SK-N-SH treated with all-trans-retinoic acid at 6 μM for 48 hours (cell line): ENCODE measurements at regions not wholly inside any gene's neighbourhood (a gene's known extent, or its start where the extent isn't known, plus 50 kb on each side); places are given as distances from the start of the nearest gene placed in this dataset.
"Not testable (repeated sequence)": the region's sequence is repeated elsewhere in the genome, so short reads cannot be mapped to it uniquely, and the experiment has no call there.

Experiments used
- ATAC-seq: fragments of 200-7000 bp; cut with Tn5 transposase; 3 replicates; pipeline ENCODE4 v1.9.1; 2020; ENCODE audit warnings: mild to moderate bottlenecking, moderate library complexity
- ARNTL ChIP-seq: fragments of 450-650 bp; formaldehyde crosslinking; IDR thresholded peaks from 2 replicates; pipeline ENCODE4 v1.5.0; 2020; ENCODE audit warnings: low read depth, mild to moderate bottlenecking, moderate library complexity, borderline replicate concordance
- BACH2 ChIP-seq: fragments of 250-450 bp; sonication (Bioruptor Pico); IDR thresholded peaks from 2 replicates; pipeline ENCODE4 v1.9.0; 2021; ENCODE audit warnings: mild to moderate bottlenecking, borderline replicate concordance
- CSDC2 ChIP-seq: fragments of 250-450 bp; sonication (Bioruptor Pico); IDR thresholded peaks from 2 replicates; pipeline ENCODE4 v1.5.0; 2020; ENCODE audit warnings: mild to moderate bottlenecking, moderate library complexity
- CSRNP3 ChIP-seq: fragments of 250-450 bp; sonication (Bioruptor Pico); IDR thresholded peaks from 2 replicates; pipeline ENCODE4 v1.5.1; 2021; ENCODE audit warnings: mild to moderate bottlenecking, moderate library complexity
- ESRRG ChIP-seq: fragments of 250-450 bp; sonication (Bioruptor Pico); IDR thresholded peaks from 2 replicates; pipeline ENCODE4 v1.6.1; 2021; ENCODE audit warnings: mild to moderate bottlenecking
- GLIS3 ChIP-seq: fragments of 250-450 bp; sonication (Bioruptor Pico); IDR thresholded peaks from 2 replicates; pipeline ENCODE4 v1.5.0; 2020; ENCODE audit warnings: mild to moderate bottlenecking, moderate library complexity
- ISL1 ChIP-seq: fragments of 250-450 bp; sonication (Bioruptor Pico); IDR thresholded peaks from 2 replicates; pipeline ENCODE4 v2.1.2; 2022; ENCODE audit warnings: mild to moderate bottlenecking, moderate library complexity
- OSR1 ChIP-seq: fragments of 250-450 bp; sonication (Bioruptor Pico); IDR thresholded peaks from 2 replicates; pipeline ENCODE4 v1.8.0; 2022; ENCODE audit warnings: moderate library complexity, mild to moderate bottlenecking, inconsistent platforms
- POU6F1 ChIP-seq: fragments of 250-450 bp; sonication (Bioruptor Pico); IDR thresholded peaks from 2 replicates; pipeline ENCODE4 v1.8.0; 2021; ENCODE audit warnings: low read depth, mild to moderate bottlenecking, moderate library complexity, borderline replicate concordance
- PPARA ChIP-seq: fragments of 250-450 bp; sonication (Bioruptor Pico); IDR thresholded peaks from 2 replicates; pipeline ENCODE4 v1.5.0; 2020; ENCODE audit warnings: mild to moderate bottlenecking, borderline replicate concordance
- RARB ChIP-seq: fragments of 250-450 bp; sonication (Bioruptor Pico); IDR thresholded peaks from 2 replicates; pipeline ENCODE4 v1.8.0; 2021; ENCODE audit warnings: mild to moderate bottlenecking, moderate library complexity
- SNAI2 ChIP-seq: fragments of 250-450 bp; sonication (Bioruptor Pico); IDR thresholded peaks from 2 replicates; pipeline ENCODE4 v1.5.0; 2020; ENCODE audit warnings: mild to moderate bottlenecking, moderate library complexity
- TOX ChIP-seq: fragments of 250-450 bp; sonication (Bioruptor Pico); IDR thresholded peaks from 2 replicates; pipeline ENCODE4 v1.8.0; 2021; ENCODE audit warnings: mild to moderate bottlenecking, moderate library complexity, borderline replicate concordance
- TSHZ2 ChIP-seq: fragments of 250-450 bp; sonication (Bioruptor Pico); IDR thresholded peaks from 2 replicates; pipeline ENCODE4 v1.5.0; 2020; ENCODE audit warnings: mild to moderate bottlenecking, moderate library complexity
- ZC3H10 ChIP-seq: fragments of 250-450 bp; sonication (Bioruptor Pico); IDR thresholded peaks from 2 replicates; pipeline ENCODE4 v1.5.1; 2021; ENCODE audit warnings: mild to moderate bottlenecking, moderate library complexity
- ZNF565 ChIP-seq: fragments of 450-650 bp; formaldehyde crosslinking; conservative IDR thresholded peaks from 2 replicates; pipeline ENCODE4 v1.5.0; 2020; ENCODE audit warnings: low read depth, mild to moderate bottlenecking, moderate library complexity
- ZNF70 ChIP-seq: fragments of 450-650 bp; formaldehyde crosslinking; IDR thresholded peaks from 2 replicates; pipeline ENCODE4 v1.5.0; 2020; ENCODE audit warnings: mild to moderate bottlenecking, moderate library complexity
- ZNF8 ChIP-seq: fragments of 450-650 bp; formaldehyde crosslinking; IDR thresholded peaks from 2 replicates; pipeline ENCODE4 v1.5.0; 2020; ENCODE audit warnings: mild to moderate bottlenecking, moderate library complexity
- TF ChIP-seq, protein P1 (sequence below): fragments of 250-450 bp; sonication (Bioruptor Pico); IDR thresholded peaks from 2 replicates; pipeline ENCODE4 v1.5.1; 2020; ENCODE audit warnings: low read depth, mild to moderate bottlenecking, moderate library complexity

- no peak for ATAC-seq
- TF ChIP-seq, protein P1, sequence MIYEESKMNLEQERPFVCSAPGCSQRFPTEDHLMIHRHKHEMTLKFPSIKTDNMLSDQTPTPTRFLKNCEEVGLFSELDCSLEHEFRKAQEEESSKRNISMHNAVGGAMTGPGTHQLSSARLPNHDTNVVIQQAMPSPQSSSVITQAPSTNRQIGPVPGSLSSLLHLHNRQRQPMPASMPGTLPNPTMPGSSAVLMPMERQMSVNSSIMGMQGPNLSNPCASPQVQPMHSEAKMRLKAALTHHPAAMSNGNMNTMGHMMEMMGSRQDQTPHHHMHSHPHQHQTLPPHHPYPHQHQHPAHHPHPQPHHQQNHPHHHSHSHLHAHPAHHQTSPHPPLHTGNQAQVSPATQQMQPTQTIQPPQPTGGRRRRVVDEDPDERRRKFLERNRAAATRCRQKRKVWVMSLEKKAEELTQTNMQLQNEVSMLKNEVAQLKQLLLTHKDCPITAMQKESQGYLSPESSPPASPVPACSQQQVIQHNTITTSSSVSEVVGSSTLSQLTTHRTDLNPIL (CRISPR knock-in tag) = no peak
- no peak for TF ChIP-seq ISL1 (CRISPR knock-in tag)
- TF ChIP-seq ZNF8 = no peak
- no peak for TF ChIP-seq TOX
- no peak for TF ChIP-seq ZNF565 (CRISPR knock-in tag)
- TF ChIP-seq ZNF70 (CRISPR knock-in tag) = no peak
- TF ChIP-seq TSHZ2 (CRISPR knock-in tag) = no peak
- TF ChIP-seq BACH2 (CRISPR knock-in tag) = no peak
Observed at GRCh38 chr10:126759531-126759930, 89.0 kb upstream of the C10orf90 start.

- ATAC-seq = not testable (repeated sequence)
Observed at GRCh38 chr10:126766646-126767045, 96.2 kb upstream of the C10orf90 start.

- ATAC-seq = no peak
- no peak for TF ChIP-seq BACH2 (CRISPR knock-in tag)
- no peak for TF ChIP-seq OSR1 (CRISPR knock-in tag)
- no peak for TF ChIP-seq ARNTL
- no peak for TF ChIP-seq ZNF8
- TF ChIP-seq, protein P1 (CRISPR knock-in tag) = no peak
- no peak for TF ChIP-seq POU6F1 (CRISPR knock-in tag)
- no peak for TF ChIP-seq TSHZ2 (CRISPR knock-in tag)
- TF ChIP-seq ISL1 (CRISPR knock-in tag) = no peak
- TF ChIP-seq ZC3H10 (CRISPR knock-in tag) = no peak
- no peak for TF ChIP-seq CSDC2 (CRISPR knock-in tag)
- no peak for TF ChIP-seq PPARA (CRISPR knock-in tag)
- TF ChIP-seq ZNF70 (CRISPR knock-in tag) = no peak
- no peak for TF ChIP-seq RARB (CRISPR knock-in tag)
- no peak for TF ChIP-seq GLIS3 (CRISPR knock-in tag)
- TF ChIP-seq CSRNP3 (CRISPR knock-in tag) = no peak
- no peak for TF ChIP-seq SNAI2 (CRISPR knock-in tag)
- no peak for TF ChIP-seq TOX
- TF ChIP-seq ZNF565 (CRISPR knock-in tag) = no peak
- no peak for TF ChIP-seq ESRRG (CRISPR knock-in tag)
Observed at GRCh38 chr10:126770809-126771208, 100.3 kb upstream of the C10orf90 start.
